GM21367 (cell line): ENCODE measurements at regions not wholly inside any gene's neighbourhood (a gene's known extent, or its start where the extent isn't known, plus 50 kb on each side); places are given as distances from the start of the nearest gene placed in this dataset.

Experiments used
- ATAC-seq: cut with Tn5 transposase; IDR thresholded peaks from one replicate; pipeline ENCODE4 v1.9.1; 2021; ENCODE audit not compliant: unreplicated experiment

- no peak for ATAC-seq
Observed at GRCh38 chrY:8151561-8151960, 1185.7 kb upstream of the TSPY4 start.

- no peak for ATAC-seq
Observed at GRCh38 chrY:8128578-8128977, 1208.7 kb upstream of the TSPY4 start.

GRCh38 chrY:8125907-8126571 is 1211.2 kb upstream of the TSPY4 start:
- no peak for ATAC-seq

GRCh38 chrY:8121825-8122224 is 1210.3 kb upstream of the AMELY start:
- no peak for ATAC-seq

GRCh38 chrY:8094429-8094828 is 1182.9 kb upstream of the AMELY start:
- no peak for ATAC-seq

GRCh38 chrY:8092926-8093325 is 1181.4 kb upstream of the AMELY start:
- no peak for ATAC-seq

GRCh38 chrY:8085925-8086324 is 1174.4 kb upstream of the AMELY start:
- ATAC-seq: no peak

GRCh38 chrY:8084192-8084591 is 1172.6 kb upstream of the AMELY start:
- ATAC-seq: no peak

GRCh38 chrY:8081151-8081550 is 1169.6 kb upstream of the AMELY start:
- ATAC-seq: no peak

GRCh38 chrY:8065220-8065619 is 1153.7 kb upstream of the AMELY start:
- no peak for ATAC-seq

- no peak for ATAC-seq
Observed at GRCh38 chrY:8064500-8064899, 1152.9 kb upstream of the AMELY start.

GRCh38 chrY:8063973-8064372 is 1152.4 kb upstream of the AMELY start:
- no peak for ATAC-seq

- no peak for ATAC-seq
Observed at GRCh38 chrY:8058613-8059012, 1147.1 kb upstream of the AMELY start.

GRCh38 chrY:8051340-8051739 is 1139.8 kb upstream of the AMELY start:
- no peak for ATAC-seq

GRCh38 chrY:8041238-8041637 is 1129.7 kb upstream of the AMELY start:
- ATAC-seq: no peak

GRCh38 chrY:8036563-8036962 is 1125.0 kb upstream of the AMELY start:
- no peak for ATAC-seq

GRCh38 chrY:8035653-8036052 is 1124.1 kb upstream of the AMELY start:
- no peak for ATAC-seq

GRCh38 chrY:8034673-8035072 is 1123.1 kb upstream of the AMELY start:
- no peak for ATAC-seq

GRCh38 chrY:8033200-8033599 is 1121.6 kb upstream of the AMELY start:
- no peak for ATAC-seq

- ATAC-seq: no peak
Observed at GRCh38 chrY:8020540-8020939, 1109.0 kb upstream of the AMELY start.

GRCh38 chrY:8011515-8011914 is 1100.0 kb upstream of the AMELY start:
- ATAC-seq: no peak

- no peak for ATAC-seq
Observed at GRCh38 chrY:8004196-8004595, 1092.6 kb upstream of the AMELY start.

GRCh38 chrY:7996726-7997125 is 1085.2 kb upstream of the AMELY start:
- ATAC-seq: no peak
